H1 (cell line): ENCODE measurements at regions not wholly inside any gene's neighbourhood (a gene's known extent, or its start where the extent isn't known, plus 50 kb on each side); places are given as distances from the start of the nearest gene placed in this dataset.

ENCODE experiments used
- CTCF ChIA-PET: fragments of 300-600 bp; sonication (Branson Sonifier 250); formaldehyde crosslinking; loops from one replicate; lab custom pipeline; 2021; ENCODE audit not compliant: partially characterized antibody; lab: Charles Lee
- POLR2A ChIA-PET: fragments of 300-600 bp; sonication (Branson Sonifier 250); formaldehyde crosslinking; loops from one replicate; lab custom pipeline; 2021; ENCODE audit warnings: inconsistent platforms; ENCODE audit not compliant: partially characterized antibody; lab: Charles Lee
- DNase-seq, 2 experiments: peaks; one replicate each; pipeline versions ENCODE4 v3.0.0 to v3.0.0-alpha.2; 2010 to 2022; ENCODE audit warnings: low spot score in 2 of 2, low read depth in 1 of 2, mixed read lengths in 1 of 2
- FAIRE-seq: peaks from 2 replicates; lab custom pipeline; 2011; peaks lifted over from hg19 to GRCh38; lab: Jason Lieb, UNC
- H2AFZ ChIP-seq: 2 replicates; pipeline ENCODE4 v1.8.1; 2012; ENCODE audit warnings: low read length, inconsistent platforms
- H2AK5ac ChIP-seq: 2 replicates; pipeline ENCODE4 v1.6.1; 2013; ENCODE audit warnings: low read depth, low read length
- H2BK120ac ChIP-seq: replicated peaks from 2 replicates; pipeline ENCODE3; 2013; ENCODE audit warnings: low read depth, low read length, inconsistent platforms
- H2BK12ac ChIP-seq: 2 replicates; pipeline ENCODE4 v1.6.1; 2013; ENCODE audit warnings: low read depth, low read length
- H2BK15ac ChIP-seq: 2 replicates; pipeline ENCODE4 v1.6.1; 2013; ENCODE audit warnings: low read length
- H2BK20ac ChIP-seq: 2 replicates; pipeline ENCODE4 v1.6.1; 2013; ENCODE audit warnings: low read length
- H2BK5ac ChIP-seq: 2 replicates; pipeline ENCODE4 v1.6.1; 2013; ENCODE audit warnings: low read depth, low read length
- H3K14ac ChIP-seq: 2 replicates; pipeline ENCODE4 v1.6.1; 2013; ENCODE audit warnings: inconsistent platforms; ENCODE audit not compliant: insufficient read length
- H3K18ac ChIP-seq: 2 replicates; pipeline ENCODE4 v1.6.1; 2013; ENCODE audit warnings: low read length; ENCODE audit errors: extremely low read depth
- H3K23ac ChIP-seq: 2 replicates; pipeline ENCODE4 v1.6.1; 2013; ENCODE audit warnings: inconsistent platforms; ENCODE audit not compliant: insufficient read length
- H3K23me2 ChIP-seq: 2 replicates; pipeline ENCODE4 v1.6.1; 2013; ENCODE audit warnings: low read depth, low read length
- H3K27ac ChIP-seq: 2 replicates; pipeline ENCODE4 v1.6.1; 2011; ENCODE audit warnings: low read depth, low read length, inconsistent platforms
- H3K27me3 ChIP-seq, 4 experiments: replicated peaks in 1 of 4; 1 replicate in 1 of 4; 2 replicates in 3 of 4; pipeline versions ENCODE4 v1.6.1 to v1.8.1; 2011 to 2013; ENCODE audit warnings: low read length in 3 of 4, mild to moderate bottlenecking in 3 of 4, inconsistent platforms in 2 of 4, mixed read lengths in 2 of 4, moderate library complexity in 1 of 4; ENCODE audit not compliant: control insufficient read depth in 3 of 4, insufficient read depth in 3 of 4; ENCODE audit errors: extremely low read depth in 1 of 4
- H3K36me3 ChIP-seq, 4 experiments: 2 replicates each; pipeline versions ENCODE4 v1.6.1 to v1.8.1; 2011 to 2013; ENCODE audit warnings: mild to moderate bottlenecking in 4 of 4, low read length in 3 of 4, moderate library complexity in 2 of 4, control low read depth in 1 of 4, inconsistent platforms in 1 of 4; ENCODE audit not compliant: insufficient read depth in 4 of 4, control insufficient read depth in 2 of 4
- H3K4ac ChIP-seq: replicated peaks from 2 replicates; pipeline ENCODE3; 2013; ENCODE audit warnings: low read length, low read depth, mixed read lengths, inconsistent platforms; ENCODE audit not compliant: insufficient read length
- H3K4me1 ChIP-seq, 4 experiments: replicated peaks in 1 of 4; 1 replicate in 1 of 4; 2 replicates in 3 of 4; pipeline versions ENCODE4 v1.6.1 to v1.8.1; 2011 to 2013; ENCODE audit warnings: low read length in 3 of 4, inconsistent platforms in 2 of 4, mixed read lengths in 1 of 4; ENCODE audit not compliant: insufficient read depth in 4 of 4, control insufficient read depth in 3 of 4
- H3K4me2 ChIP-seq, 2 experiments: 2 replicates each; pipeline versions ENCODE4 v1.6.1 to v1.8.1; 2011 to 2013; ENCODE audit warnings: low read depth in 2 of 2, low read length in 2 of 2, control low read depth in 1 of 2, inconsistent platforms in 1 of 2, mild to moderate bottlenecking in 1 of 2; ENCODE audit not compliant: insufficient read depth in 1 of 2
- H3K4me3 ChIP-seq, 4 experiments: fragments of 200-600, 300-600 bp in 1 of 4; sonication (generic), shearing (Covaris generic), sonication (Bioruptor Twin) in 1 of 4; 2 replicates each; pipeline versions ENCODE4 v1.5.1 to v1.8.1; 2011 to 2016; ENCODE audit warnings: low read length in 4 of 4, low read depth in 3 of 4, control low read depth in 2 of 4, inconsistent platforms in 2 of 4, mild to moderate bottlenecking in 2 of 4, mixed read lengths in 1 of 4, moderate library complexity in 1 of 4; ENCODE audit not compliant: insufficient read depth in 2 of 4; ENCODE audit errors: extremely low read depth in 1 of 4
- H3K56ac ChIP-seq: replicated peaks from 2 replicates; pipeline ENCODE3; 2013; ENCODE audit warnings: low read depth, mild to moderate bottlenecking, mixed read lengths, low read length, inconsistent platforms; ENCODE audit not compliant: insufficient read length
- H3K79me1 ChIP-seq: 2 replicates; pipeline ENCODE4 v1.6.1; 2013; ENCODE audit warnings: low read depth, low read length, control low read depth
- H3K79me2 ChIP-seq, 2 experiments: 2 replicates each; pipeline versions ENCODE4 v1.6.1 to v1.8.1; 2012 to 2013; ENCODE audit warnings: low read length in 2 of 2, mild to moderate bottlenecking in 2 of 2, inconsistent platforms in 1 of 2; ENCODE audit not compliant: insufficient read depth in 2 of 2, control insufficient read depth in 1 of 2
- H3K9ac ChIP-seq, 4 experiments: replicated peaks in 1 of 4; 1 replicate in 1 of 4; 2 replicates in 3 of 4; pipeline versions ENCODE4 v1.6.1 to v1.8.1; 2011 to 2013; ENCODE audit warnings: low read depth in 3 of 4, low read length in 3 of 4, control low read depth in 2 of 4, mild to moderate bottlenecking in 2 of 4, moderate library complexity in 2 of 4, inconsistent platforms in 1 of 4; ENCODE audit errors: extremely low read depth in 1 of 4
- H3K9me3 ChIP-seq, 2 experiments: 2 replicates each; pipeline versions ENCODE4 v1.6.1 to v1.8.1; 2012 to 2013; ENCODE audit warnings: mild to moderate bottlenecking in 2 of 2, moderate library complexity in 2 of 2, control low read depth in 1 of 2, inconsistent platforms in 1 of 2, low read depth in 1 of 2, low read length in 1 of 2, mixed read lengths in 1 of 2; ENCODE audit not compliant: insufficient read depth in 2 of 2
- H4K20me1 ChIP-seq, 2 experiments: replicated peaks in 1 of 2; 2 replicates each; pipeline versions ENCODE3 to v1.8.1; 2011 to 2013; ENCODE audit warnings: inconsistent platforms in 2 of 2, low read length in 2 of 2, mild to moderate bottlenecking in 1 of 2; ENCODE audit not compliant: insufficient read depth in 2 of 2, control insufficient read depth in 1 of 2
- H4K5ac ChIP-seq: 2 replicates; pipeline ENCODE4 v1.6.1; 2013; ENCODE audit warnings: low read length, low read depth, mixed read lengths, inconsistent platforms; ENCODE audit not compliant: insufficient read length
- H4K8ac ChIP-seq: 2 replicates; pipeline ENCODE4 v1.8.0; 2013; ENCODE audit warnings: mild to moderate bottlenecking, moderate library complexity, low read length, inconsistent platforms; ENCODE audit not compliant: insufficient read depth; ENCODE audit errors: extremely low read depth
- H4K91ac ChIP-seq: replicated peaks from 2 replicates; pipeline ENCODE3; 2013; ENCODE audit warnings: low read length, mixed read lengths, inconsistent platforms; ENCODE audit not compliant: insufficient read length
- CHD1 ChIP-seq: IDR thresholded peaks from 2 replicates; pipeline ENCODE4 v1.6.1; 2012; ENCODE audit warnings: low read depth, low read length, improper control_type of control experiment
- FOSL1 ChIP-seq: IDR thresholded peaks from 2 replicates; pipeline ENCODE4 v1.6.1; 2011; ENCODE audit warnings: mild to moderate bottlenecking, low read depth, low read length, moderate library complexity; ENCODE audit not compliant: insufficient read depth
- SIRT6 ChIP-seq: IDR thresholded peaks from one replicate; pipeline ENCODE4 v1.7.1; 2012; ENCODE audit warnings: low read length, inconsistent platforms
- SRF ChIP-seq: IDR thresholded peaks from 2 replicates; pipeline ENCODE4 v1.6.1; 2011; ENCODE audit warnings: mild to moderate bottlenecking, low read depth, low read length, moderate library complexity
- YY1 ChIP-seq: IDR thresholded peaks from 2 replicates; pipeline ENCODE4 v1.6.1; 2011; ENCODE audit warnings: low read depth, mild to moderate bottlenecking, low read length
- WGBS, 2 experiments: shearing (Covaris generic) in 1 of 2; methylation state at CpG; one replicate each; pipeline versions ENCODE4 v1.1.6 to v1.1.7; 2013 to 2015; ENCODE audit warnings: low lambda C conversion rate in 2 of 2, mixed read lengths in 2 of 2, inconsistent platforms in 1 of 2, low coverage in 1 of 2, missing lambda C conversion rate in 1 of 2; ENCODE audit not compliant: insufficient replicate concordance in 2 of 2, insufficient coverage in 1 of 2, insufficient read length in 1 of 2; ENCODE audit errors: extremely low coverage in 1 of 2, missing lambda C conversion rate in 1 of 2; 5-methylcytosine and 5-hydroxymethylcytosine counted together

DNA sequence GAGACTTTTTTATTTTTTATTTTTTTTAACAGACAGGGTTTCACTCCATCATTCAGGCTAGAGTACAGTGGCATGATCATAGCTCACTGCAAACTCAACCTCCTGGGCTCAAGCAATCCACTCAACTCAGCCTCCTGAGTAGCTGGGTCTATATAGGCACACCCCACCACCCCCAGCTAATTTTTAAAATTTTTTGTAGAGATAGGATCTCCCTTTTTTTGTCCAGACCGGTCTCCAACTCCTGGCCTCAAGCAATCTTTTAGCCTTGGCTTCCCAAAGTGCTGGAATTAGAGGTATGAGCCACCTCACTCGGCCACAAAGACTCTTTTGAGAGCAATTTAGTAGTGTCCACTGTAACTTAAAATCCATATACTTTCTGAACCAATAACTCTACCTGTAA is 103.3 kb upstream of the DST start:
- H2AFZ ChIP-seq = no peak overlapping the region
- no peak for FAIRE-seq
- no peaks in the 10 kb centered on the region for H3K36me3 ChIP-seq
- CTCF ChIA-PET = interaction anchor here (0.8 to 6.9 kb wide), 8 partner anchors 12 to 151 kb away, joined by 3 to 31 read pairs (median 4); no protein-coding TSS in a partner anchor
- H4K8ac ChIP-seq = no peak overlapping the region
- no peak overlapping the region for H4K91ac ChIP-seq
- H3K56ac ChIP-seq = no peak overlapping the region
- POLR2A ChIA-PET = no interaction called here
- H3K4me3 ChIP-seq = no peak overlapping the region
- H2BK15ac ChIP-seq = no peak overlapping the region
- H3K4me2 ChIP-seq = no peak overlapping the region
- H3K9me3 ChIP-seq = no peaks in the 10 kb centered on the region
- TF ChIP-seq SIRT6 (no peak), YY1 (no peak), SRF (no peak), FOSL1 (no peak), CHD1 (no peak)
- H3K4me1 ChIP-seq = peaks cover 3 to 31% (median 17%) of the 10 kb centered on the region in 4 experiments; a peak in 6 of 7 replicates
- no peaks in the 10 kb centered on the region for H3K23me2 ChIP-seq
- no peak overlapping the region for H2BK12ac ChIP-seq
- H4K20me1 ChIP-seq = peaks cover 0 to 2% of the 10 kb centered on the region in 2 experiments
- H3K79me1 ChIP-seq = no peaks in the 10 kb centered on the region
- no peak overlapping the region for H4K5ac ChIP-seq
- no peak overlapping the region for H3K27ac ChIP-seq
- H3K4ac ChIP-seq = no peak overlapping the region
- H3K79me2 ChIP-seq = peaks cover 0 to 100% of the 10 kb centered on the region in 2 experiments; a peak in 3 of 4 replicates
- no peak overlapping the region for H3K14ac ChIP-seq
- DNase-seq = no peak
- H2BK5ac ChIP-seq = no peak overlapping the region
- H3K27me3 ChIP-seq = no peaks in the 10 kb centered on the region
- H2BK120ac ChIP-seq = no peak overlapping the region
- H2AK5ac ChIP-seq = no peak overlapping the region
- 91% methylated on average over 2 of the region's 2 CpGs; no CpG with 5 or more reads in 1 of the 2 experiments for WGBS, 2 experiments
- H2BK20ac ChIP-seq = no peak overlapping the region
- no peak overlapping the region for H3K9ac ChIP-seq
- no peak overlapping the region for H3K18ac ChIP-seq
- H3K23ac ChIP-seq = no peak overlapping the region
